Epithelial cell of esophagus (primary cell): ENCODE measurements at regions not wholly inside any gene's neighbourhood (a gene's known extent, or its start where the extent isn't known, plus 50 kb on each side); places are given as distances from the start of the nearest gene placed in this dataset.

Source experiments
- DNase-seq: peaks from one replicate; pipeline ENCODE4 v3.0.0; 2010; ENCODE audit warnings: low read depth
- H3K4me3 ChIP-seq: 2 replicates; pipeline ENCODE4 v1.5.1; 2011; ENCODE audit warnings: mild to moderate bottlenecking, low read length, control low read depth
- TF ChIP-seq, protein P1 (sequence below): IDR thresholded peaks from 2 replicates; pipeline ENCODE4 v1.5.1; 2011; ENCODE audit warnings: low read depth, mild to moderate bottlenecking, low read length, control low read depth, inconsistent platforms; ENCODE audit not compliant: insufficient read depth; ENCODE audit errors: missing control alignments

DNA sequence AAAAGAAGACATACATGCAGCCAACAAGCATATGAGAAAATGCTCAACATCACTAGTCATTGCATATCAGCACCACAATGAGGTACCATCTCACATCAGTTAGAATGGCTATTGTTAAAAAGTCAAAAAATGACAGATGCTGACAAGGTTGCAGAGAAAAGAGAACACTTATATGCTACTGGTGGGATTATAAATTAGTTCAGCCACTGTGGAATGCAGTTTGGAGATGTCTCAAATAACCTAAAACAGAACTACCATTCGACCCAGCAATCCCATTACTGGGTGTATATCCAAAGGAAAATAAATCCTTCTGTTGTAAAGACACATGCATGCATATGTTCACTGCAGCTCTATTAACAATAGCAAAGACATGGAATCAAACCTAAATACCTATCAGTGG lies 238.4 kb downstream of the KCNC2 start:
- TF ChIP-seq, protein P1, sequence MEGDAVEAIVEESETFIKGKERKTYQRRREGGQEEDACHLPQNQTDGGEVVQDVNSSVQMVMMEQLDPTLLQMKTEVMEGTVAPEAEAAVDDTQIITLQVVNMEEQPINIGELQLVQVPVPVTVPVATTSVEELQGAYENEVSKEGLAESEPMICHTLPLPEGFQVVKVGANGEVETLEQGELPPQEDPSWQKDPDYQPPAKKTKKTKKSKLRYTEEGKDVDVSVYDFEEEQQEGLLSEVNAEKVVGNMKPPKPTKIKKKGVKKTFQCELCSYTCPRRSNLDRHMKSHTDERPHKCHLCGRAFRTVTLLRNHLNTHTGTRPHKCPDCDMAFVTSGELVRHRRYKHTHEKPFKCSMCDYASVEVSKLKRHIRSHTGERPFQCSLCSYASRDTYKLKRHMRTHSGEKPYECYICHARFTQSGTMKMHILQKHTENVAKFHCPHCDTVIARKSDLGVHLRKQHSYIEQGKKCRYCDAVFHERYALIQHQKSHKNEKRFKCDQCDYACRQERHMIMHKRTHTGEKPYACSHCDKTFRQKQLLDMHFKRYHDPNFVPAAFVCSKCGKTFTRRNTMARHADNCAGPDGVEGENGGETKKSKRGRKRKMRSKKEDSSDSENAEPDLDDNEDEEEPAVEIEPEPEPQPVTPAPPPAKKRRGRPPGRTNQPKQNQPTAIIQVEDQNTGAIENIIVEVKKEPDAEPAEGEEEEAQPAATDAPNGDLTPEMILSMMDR = no peak
- no peak overlapping the region for H3K4me3 ChIP-seq
- DNase-seq = no peak

GRCh38 chr12:74977832-74978481 lies 231.7 kb downstream of the KCNC2 start:
- TF ChIP-seq, protein P1 = no peak
- DNase-seq = no peak
- no peak overlapping the region for H3K4me3 ChIP-seq

- TF ChIP-seq, protein P1 = no peak
- DNase-seq = no peak
- H3K4me3 ChIP-seq = no peak overlapping the region
Observed at GRCh38 chr12:74980510-74980909, 229.1 kb downstream of the KCNC2 start.

DNA sequence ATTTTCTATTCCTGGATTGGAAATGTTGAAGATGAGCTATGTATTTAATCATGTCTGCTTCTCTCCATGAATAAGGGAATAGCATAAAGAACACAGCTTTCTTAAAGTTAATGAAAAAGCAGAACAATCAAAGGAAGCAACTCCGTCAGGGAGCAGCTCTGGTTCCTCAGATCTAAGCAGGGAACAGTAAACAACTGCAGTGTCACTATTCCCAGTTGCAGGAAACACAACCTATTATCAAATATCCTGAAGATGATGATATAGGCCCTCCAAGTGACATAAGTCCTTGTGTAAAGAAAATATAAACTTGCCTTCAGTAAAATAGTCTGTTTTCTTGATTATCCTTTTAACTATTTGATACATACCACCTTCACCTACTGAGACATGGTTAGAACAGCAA lies 228.1 kb downstream of the KCNC2 start:
- TF ChIP-seq, protein P1 = no peak
- no peak for DNase-seq
- no peak overlapping the region for H3K4me3 ChIP-seq

DNA sequence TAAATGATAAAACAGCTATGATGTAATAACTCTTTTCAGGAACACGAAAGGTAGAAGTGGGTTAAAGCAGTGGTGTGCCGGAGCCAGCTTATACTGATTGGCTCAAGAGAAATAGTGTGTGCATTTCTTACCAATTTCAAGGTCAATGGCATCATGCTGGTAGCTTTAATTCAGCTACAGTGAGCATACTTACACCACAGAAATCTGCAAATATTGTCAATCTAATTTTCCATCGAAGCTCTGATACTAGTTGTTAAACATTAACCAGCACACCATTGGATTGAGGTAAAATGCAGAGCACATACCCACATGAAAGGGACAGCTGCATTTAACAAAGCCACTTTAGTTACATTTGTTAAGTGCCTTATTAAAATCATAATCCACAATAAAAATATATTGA lies 225.7 kb downstream of the KCNC2 start:
- H3K4me3 ChIP-seq = no peak overlapping the region
- DNase-seq = no peak
- TF ChIP-seq, protein P1 = no peak

DNA sequence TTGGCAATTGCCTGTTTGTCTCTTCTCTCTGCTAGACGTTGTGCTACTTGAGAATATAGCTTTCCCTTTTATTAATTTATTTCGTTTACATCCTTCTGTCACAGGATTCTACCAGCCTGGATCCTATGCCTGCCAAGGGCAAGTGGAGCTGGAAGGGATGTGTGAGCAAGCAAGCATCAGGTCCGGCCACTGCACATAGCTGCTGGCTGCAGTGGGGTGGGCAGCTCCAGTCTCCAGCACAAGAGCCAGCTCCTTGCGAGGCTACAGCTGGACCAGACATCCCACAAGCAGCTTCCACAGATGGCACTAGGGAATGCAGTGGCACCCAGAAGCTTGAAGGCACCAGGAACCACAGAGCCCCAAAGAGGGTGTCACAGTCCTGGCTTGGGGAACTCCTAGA lies 225.0 kb downstream of the KCNC2 start:
- TF ChIP-seq, protein P1 = no peak
- H3K4me3 ChIP-seq = no peak overlapping the region
- no peak for DNase-seq

- no peak overlapping the region for H3K4me3 ChIP-seq
- TF ChIP-seq, protein P1 = no peak
- DNase-seq = no peak
Observed at GRCh38 chr12:74985293-74985985, 224.2 kb downstream of the KCNC2 start.
